OCI-LY3 (cell line): ENCODE measurements at regions not wholly inside any gene's neighbourhood (a gene's known extent, or its start where the extent isn't known, plus 50 kb on each side); places are given as distances from the start of the nearest gene placed in this dataset.

Experiments
- H2AFZ ChIP-seq: fragments of 200-600, 300-600 bp; shearing (Covaris generic); 2 replicates; pipeline ENCODE4 v1.6.0; 2014; ENCODE audit warnings: antibody characterized with exemption, low read depth, low read length
- H3K27ac ChIP-seq: fragments of 200-600, 300-600 bp; sonication (generic); 2 replicates; pipeline ENCODE4 v1.5.1; 2014; ENCODE audit warnings: mild to moderate bottlenecking, low read length, moderate library complexity, mixed read lengths
- H3K27me3 ChIP-seq: fragments of 200-600, 300-600 bp; sonication (generic); 2 replicates; pipeline ENCODE4 v1.6.1; 2014; ENCODE audit warnings: low read depth, low read length, mixed read lengths
- H3K36me3 ChIP-seq: fragments of 200-600, 300-600 bp; sonication (generic); replicated peaks from 2 replicates; pipeline ENCODE3; 2014; ENCODE audit warnings: low read depth, low read length, mixed read lengths
- H3K4me1 ChIP-seq: fragments of 300-600, 200-600 bp; sonication (generic); 2 replicates; pipeline ENCODE4 v1.6.1; 2014; ENCODE audit warnings: low read length, mixed read lengths
- H3K4me2 ChIP-seq: fragments of 200-600, 300-600 bp; sonication (generic); 2 replicates; pipeline ENCODE4 v1.6.1; 2014; ENCODE audit warnings: low read length, mixed read lengths
- H3K4me3 ChIP-seq: fragments of 300-600, 200-600 bp; sonication (generic); 2 replicates; pipeline ENCODE4 v1.5.1; 2014; ENCODE audit warnings: antibody characterized with exemption, mild to moderate bottlenecking, low read length, moderate library complexity
- H3K79me2 ChIP-seq: fragments of 300-600, 200-600 bp; shearing (Covaris generic); 2 replicates; pipeline ENCODE4 v1.6.1; 2014; ENCODE audit warnings: mild to moderate bottlenecking, low read length, mixed read lengths
- H3K9ac ChIP-seq: fragments of 300-600, 200-600 bp; shearing (Covaris generic); 2 replicates; pipeline ENCODE4 v1.6.0; 2014; ENCODE audit warnings: mild to moderate bottlenecking, low read length, moderate library complexity
- H3K9me3 ChIP-seq: fragments of 200-600, 300-600 bp; shearing (Covaris generic); 2 replicates; pipeline ENCODE4 v1.6.1; 2014; ENCODE audit warnings: low read length, mixed read lengths; ENCODE audit not compliant: insufficient read depth
- H4K20me1 ChIP-seq: fragments of 200-600, 300-600 bp; sonication (generic); 2 replicates; pipeline ENCODE4 v1.6.1; 2016; ENCODE audit warnings: low read length, mixed read lengths; ENCODE audit not compliant: insufficient read depth
- EZH2phosphoT487 ChIP-seq: fragments of 200-600 bp; shearing (Covaris generic); IDR thresholded peaks from 2 replicates; pipeline ENCODE4 v1.6.1; 2018; ENCODE audit warnings: antibody characterized with exemption, mixed run types, low read depth
- TF ChIP-seq, protein P1 (sequence below): fragments of 200-600, 300-600 bp; sonication (generic); IDR thresholded peaks from 2 replicates; pipeline ENCODE4 v1.5.1; 2014; ENCODE audit warnings: antibody characterized with exemption, low read length, low read depth

DNA sequence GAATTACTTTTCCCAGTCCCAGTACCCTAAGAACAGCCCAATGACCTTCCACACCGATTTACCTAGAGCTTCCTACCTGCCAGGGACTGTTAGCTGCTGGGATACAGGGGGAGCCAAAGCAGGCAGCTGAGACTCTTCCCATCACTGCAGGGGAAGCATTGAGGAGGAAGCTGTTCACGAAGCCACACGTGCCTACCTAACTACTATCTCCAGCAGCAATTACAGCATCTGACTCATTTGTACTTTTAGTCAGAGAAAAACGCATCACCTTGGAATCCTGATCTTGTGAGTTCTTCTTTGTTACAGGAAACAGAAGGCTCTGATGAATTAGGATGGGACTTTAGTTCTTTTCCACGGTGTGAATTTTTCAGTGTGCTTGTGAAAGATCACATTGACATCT, 113.7 kb upstream of the DHX40 start:
- H3K27ac ChIP-seq: no peak overlapping the region
- H3K4me3 ChIP-seq: no peak overlapping the region
- H4K20me1 ChIP-seq: no peaks in the 10 kb centered on the region
- no peaks in the 10 kb centered on the region for H3K27me3 ChIP-seq
- no peaks in the 10 kb centered on the region for H3K4me1 ChIP-seq
- H3K9ac ChIP-seq: no peak overlapping the region
- no peaks in the 10 kb centered on the region for H3K79me2 ChIP-seq
- H3K36me3 ChIP-seq: no peaks in the 10 kb centered on the region
- no peak overlapping the region for H3K4me2 ChIP-seq
- H2AFZ ChIP-seq: no peak overlapping the region
- TF ChIP-seq, protein P1, sequence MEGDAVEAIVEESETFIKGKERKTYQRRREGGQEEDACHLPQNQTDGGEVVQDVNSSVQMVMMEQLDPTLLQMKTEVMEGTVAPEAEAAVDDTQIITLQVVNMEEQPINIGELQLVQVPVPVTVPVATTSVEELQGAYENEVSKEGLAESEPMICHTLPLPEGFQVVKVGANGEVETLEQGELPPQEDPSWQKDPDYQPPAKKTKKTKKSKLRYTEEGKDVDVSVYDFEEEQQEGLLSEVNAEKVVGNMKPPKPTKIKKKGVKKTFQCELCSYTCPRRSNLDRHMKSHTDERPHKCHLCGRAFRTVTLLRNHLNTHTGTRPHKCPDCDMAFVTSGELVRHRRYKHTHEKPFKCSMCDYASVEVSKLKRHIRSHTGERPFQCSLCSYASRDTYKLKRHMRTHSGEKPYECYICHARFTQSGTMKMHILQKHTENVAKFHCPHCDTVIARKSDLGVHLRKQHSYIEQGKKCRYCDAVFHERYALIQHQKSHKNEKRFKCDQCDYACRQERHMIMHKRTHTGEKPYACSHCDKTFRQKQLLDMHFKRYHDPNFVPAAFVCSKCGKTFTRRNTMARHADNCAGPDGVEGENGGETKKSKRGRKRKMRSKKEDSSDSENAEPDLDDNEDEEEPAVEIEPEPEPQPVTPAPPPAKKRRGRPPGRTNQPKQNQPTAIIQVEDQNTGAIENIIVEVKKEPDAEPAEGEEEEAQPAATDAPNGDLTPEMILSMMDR: no peak
- no peak for TF ChIP-seq EZH2phosphoT487
- H3K9me3 ChIP-seq: no peaks in the 10 kb centered on the region

DNA sequence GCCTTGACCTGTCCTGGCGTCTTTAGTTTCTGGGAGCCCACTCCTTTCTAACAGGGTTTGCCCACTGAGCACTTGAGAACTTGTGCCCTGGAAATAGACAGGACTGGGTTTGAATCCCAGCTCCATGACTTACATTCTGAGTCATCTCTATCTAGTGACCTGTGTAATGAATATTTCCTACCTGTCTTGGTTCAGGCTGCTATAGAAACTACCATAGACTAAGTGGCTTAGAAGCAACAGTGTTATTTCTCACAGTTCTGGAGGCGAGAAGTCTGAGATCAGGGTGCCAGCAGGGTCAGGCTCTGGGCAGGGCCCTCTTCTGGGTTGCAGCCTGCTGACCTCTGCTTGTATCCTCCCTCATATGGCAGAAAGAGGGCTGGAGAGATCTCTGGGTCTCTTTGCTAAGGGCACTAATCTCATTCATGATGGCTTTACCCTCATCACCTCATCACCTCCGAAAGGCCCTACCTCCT, 110.7 kb upstream of the DHX40 start:
- TF ChIP-seq, protein P1: no peak
- TF ChIP-seq EZH2phosphoT487: no peak
- no peak overlapping the region for H3K27ac ChIP-seq
- no peak overlapping the region for H3K4me3 ChIP-seq
- H4K20me1 ChIP-seq: no peaks in the 10 kb centered on the region
- no peaks in the 10 kb centered on the region for H3K27me3 ChIP-seq
- H3K9me3 ChIP-seq: no peaks in the 10 kb centered on the region
- H3K4me1 ChIP-seq: no peaks in the 10 kb centered on the region
- no peak overlapping the region for H2AFZ ChIP-seq
- H3K79me2 ChIP-seq: no peaks in the 10 kb centered on the region
- no peak overlapping the region for H3K9ac ChIP-seq
- no peaks in the 10 kb centered on the region for H3K36me3 ChIP-seq
- no peak overlapping the region for H3K4me2 ChIP-seq

DNA sequence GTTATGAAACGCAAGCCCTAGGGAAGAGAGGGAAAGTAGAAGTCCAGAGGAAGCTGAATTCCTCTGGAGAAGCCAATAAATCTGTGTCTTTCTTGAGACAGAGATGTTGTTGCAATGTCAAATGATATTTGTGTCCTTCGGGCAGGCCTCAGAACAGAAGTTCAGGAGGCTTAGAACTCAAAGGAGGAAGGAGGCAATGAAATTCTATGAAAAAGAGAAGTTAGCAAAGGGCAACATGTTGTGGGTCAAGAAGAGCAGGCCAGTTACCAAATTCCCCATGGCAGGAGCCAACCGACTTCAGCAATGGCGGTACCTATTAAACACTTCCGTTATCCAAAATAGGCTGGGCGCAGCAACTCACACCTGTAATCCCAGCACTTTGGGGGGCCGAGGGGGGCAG, 109.0 kb upstream of the DHX40 start:
- TF ChIP-seq EZH2phosphoT487: no peak
- TF ChIP-seq, protein P1: no peak
- no peaks in the 10 kb centered on the region for H3K4me1 ChIP-seq
- no peak overlapping the region for H2AFZ ChIP-seq
- H3K27ac ChIP-seq: no peak overlapping the region
- H3K4me3 ChIP-seq: no peak overlapping the region
- H3K27me3 ChIP-seq: no peaks in the 10 kb centered on the region; the same call in 1 of the 2 replicates
- H3K79me2 ChIP-seq: no peaks in the 10 kb centered on the region
- no peaks in the 10 kb centered on the region for H3K36me3 ChIP-seq
- H3K9ac ChIP-seq: no peak overlapping the region
- no peaks in the 10 kb centered on the region for H3K9me3 ChIP-seq
- no peaks in the 10 kb centered on the region for H4K20me1 ChIP-seq
- H3K4me2 ChIP-seq: no peak overlapping the region

DNA sequence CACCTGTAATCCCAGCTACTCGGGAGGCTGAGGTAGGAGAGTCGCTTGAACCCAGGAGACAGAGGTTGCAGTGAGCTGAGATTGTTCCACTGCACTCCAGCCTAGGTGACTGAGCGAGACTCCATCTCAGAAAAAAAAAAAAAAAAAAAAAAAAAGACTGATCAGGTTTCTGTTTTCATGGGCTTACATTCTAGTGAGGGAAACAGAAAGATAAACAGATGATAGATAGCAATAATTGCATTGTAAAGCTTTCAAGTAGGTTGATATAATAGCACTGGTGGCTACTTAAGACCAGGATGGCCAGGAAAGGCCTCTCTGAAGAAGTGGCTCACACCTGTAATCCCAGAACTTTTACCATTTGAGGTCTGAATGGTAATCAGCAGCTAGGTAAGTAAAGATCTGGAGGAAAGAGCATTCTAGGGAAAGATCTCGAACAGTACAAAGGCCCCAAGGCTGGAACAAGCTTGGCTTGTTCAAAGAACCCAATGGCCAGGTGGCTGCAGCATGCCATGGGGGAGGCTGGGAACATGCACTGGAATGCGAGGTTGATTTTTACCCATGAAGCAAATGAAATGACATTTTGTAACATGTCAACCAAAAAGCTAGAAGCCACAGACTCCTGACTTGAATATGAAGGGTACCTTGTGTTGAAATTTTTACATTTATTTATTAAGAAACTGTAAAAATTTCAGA, 108.3 kb upstream of the DHX40 start:
- H3K9ac ChIP-seq: no peak overlapping the region
- H3K4me1 ChIP-seq: no peaks in the 10 kb centered on the region
- TF ChIP-seq EZH2phosphoT487: no peak
- TF ChIP-seq, protein P1: no peak
- no peak overlapping the region for H3K4me3 ChIP-seq
- no peaks in the 10 kb centered on the region for H4K20me1 ChIP-seq
- no peak overlapping the region for H3K27ac ChIP-seq
- H3K9me3 ChIP-seq: no peaks in the 10 kb centered on the region
- H3K27me3 ChIP-seq: no peaks in the 10 kb centered on the region; the same call in 1 of the 2 replicates
- no peaks in the 10 kb centered on the region for H3K36me3 ChIP-seq
- no peak overlapping the region for H2AFZ ChIP-seq
- H3K79me2 ChIP-seq: no peaks in the 10 kb centered on the region
- H3K4me2 ChIP-seq: no peak overlapping the region
